Non-pigmented ciliary epithelial cell (primary cell): ENCODE measurements at regions not wholly inside any gene's neighbourhood (a gene's known extent, or its start where the extent isn't known, plus 50 kb on each side); places are given as distances from the start of the nearest gene placed in this dataset.

Experiments used
- DNase-seq: peaks from one replicate; pipeline ENCODE4 v3.0.0-alpha.2; 2010; ENCODE audit warnings: low read depth

- no peak for DNase-seq
Measured at GRCh38 chr2:15889442-15890123, 50.8 kb upstream of the MYCN start.

GRCh38 chr2:15890124-15890754 is 50.1 kb upstream of the MYCN start:
- no peak for DNase-seq
